Vagina (tissue), 2 donors: ENCODE measurements at regions not wholly inside any gene's neighbourhood (a gene's known extent, or its start where the extent isn't known, plus 50 kb on each side); places are given as distances from the start of the nearest gene placed in this dataset.

Experiments used
- DNase-seq, 2 donors: peaks; one replicate each; pipeline ENCODE4 v3.0.0-alpha.2; 2017; ENCODE audit errors: extremely low spot score in 2 of 2
- H3K27ac ChIP-seq: fragments of 200-600 bp; sonication (generic); one replicate; pipeline ENCODE4 v1.5.1; 2019
- H3K27me3 ChIP-seq: fragments of 200-600 bp; sonication (generic); one replicate; pipeline ENCODE4 v1.5.1; 2019
- H3K36me3 ChIP-seq, 2 donors: fragments of 200-600 bp; sonication (generic); one replicate each; pipeline ENCODE4 v1.5.1; 2017 to 2019
- H3K4me1 ChIP-seq: fragments of 200-600 bp; sonication (generic); one replicate; pipeline ENCODE4 v1.5.1; 2019
- H3K4me3 ChIP-seq, 2 donors: fragments of 200-600 bp; sonication (generic); 1 replicate in 1 of 2; 2 replicates in 1 of 2; pipeline ENCODE4 v1.5.1; 2016 to 2019
- H3K9me3 ChIP-seq: fragments of 200-600 bp; sonication (generic); one replicate; pipeline ENCODE4 v1.5.1; 2019
- CTCF ChIP-seq, 3 experiments: fragments of 450-650 bp in 2 of 3; fragments of 200-600 bp in 1 of 3; sonication (generic) in 1 of 3; IDR thresholded peaks; one replicate each; pipeline ENCODE4 v1.5.1; 2017 to 2019; ENCODE audit warnings: antibody characterized with exemption in 3 of 3, mild to moderate bottlenecking in 2 of 3, moderate library complexity in 2 of 3
- POLR2A ChIP-seq, 2 donors: fragments of 450-650 bp; IDR thresholded peaks; one replicate each; pipeline ENCODE4 v1.6.1; 2017; ENCODE audit warnings: antibody characterized with exemption in 2 of 2, mild to moderate bottlenecking in 2 of 2, moderate library complexity in 2 of 2
- POLR2AphosphoS5 ChIP-seq, 2 donors: sonication (generic); formaldehyde crosslinking; IDR thresholded peaks; one replicate each; pipeline ENCODE4 v1.9.0; 2017; ENCODE audit warnings: antibody characterized with exemption in 2 of 2, mild to moderate bottlenecking in 2 of 2, low read depth in 1 of 2; ENCODE audit not compliant: insufficient read depth in 1 of 2
- intact Hi-C: fragments of 100-400 bp; cut with DNase I; formaldehyde crosslinking; loops from one replicate; pipeline ENCODE4 v1.15.1; 2023

- Histone ChIP-seq H3K4me1 (peaks cover 1% of the 10 kb centered on the region), H3K4me3 (no peak overlapping the region), H3K27ac (no peak overlapping the region), H3K9me3 (no peaks in the 10 kb centered on the region), H3K27me3 (no peaks in the 10 kb centered on the region), H3K36me3 (no peaks in the 10 kb centered on the region)
- TF ChIP-seq POLR2AphosphoS5 (IDR thresholded peaks at IDR 0.05; ENCODE audit: insufficient read depth in 1 of 2, low read depth in 1 of 2) (no peak), POLR2A (IDR thresholded peaks at IDR 0.05) (no peak)
- intact Hi-C loops = no loop called here
- no peak for DNase-seq
These were observed 590.2 kb upstream of the TBL1XR1 start for GRCh38 chr3:177787279-177788041.

- no peak overlapping the region for H3K27ac ChIP-seq
- no peaks in the 10 kb centered on the region for H3K27me3 ChIP-seq
- TF ChIP-seq POLR2A (IDR thresholded peaks at IDR 0.05) (no peak), CTCF (IDR thresholded peaks at IDR 0.05) (no peak), POLR2AphosphoS5 (IDR thresholded peaks at IDR 0.05; ENCODE audit: insufficient read depth in 1 of 2, low read depth in 1 of 2) (no peak)
- no peak overlapping the region for H3K4me3 ChIP-seq
- no peaks in the 10 kb centered on the region for H3K36me3 ChIP-seq
- no peaks in the 10 kb centered on the region for H3K9me3 ChIP-seq
- no peaks in the 10 kb centered on the region for H3K4me1 ChIP-seq
- intact Hi-C loops = no loop called here
- DNase-seq = no peak
These were observed 592.2 kb upstream of the TBL1XR1 start for GRCh38 chr3:177789500-177789899.

GRCh38 chr3:177792311-177793030 lies 595.2 kb upstream of the TBL1XR1 start:
- intact Hi-C loops = no loop called here
- Histone ChIP-seq H3K36me3 (no peaks in the 10 kb centered on the region), H3K4me1 (no peaks in the 10 kb centered on the region), H3K27ac (no peak overlapping the region), H3K27me3 (no peaks in the 10 kb centered on the region), H3K9me3 (no peaks in the 10 kb centered on the region), H3K4me3 (no peak overlapping the region)
- TF ChIP-seq POLR2A (IDR thresholded peaks at IDR 0.05) = no peak
- TF ChIP-seq CTCF (IDR thresholded peaks at IDR 0.05) = no peak
- TF ChIP-seq POLR2AphosphoS5 (IDR thresholded peaks at IDR 0.05; ENCODE audit: insufficient read depth in 1 of 2, low read depth in 1 of 2) = no peak
- DNase-seq = no peak

- TF ChIP-seq CTCF (IDR thresholded peaks at IDR 0.05) = no peak
- TF ChIP-seq POLR2A (IDR thresholded peaks at IDR 0.05) = no peak
- no peak for TF ChIP-seq POLR2AphosphoS5 (IDR thresholded peaks at IDR 0.05; ENCODE audit: insufficient read depth in 1 of 2, low read depth in 1 of 2)
- Histone ChIP-seq H3K27me3 (no peaks in the 10 kb centered on the region), H3K27ac (no peak overlapping the region), H3K4me3 (no peak overlapping the region), H3K36me3 (no peaks in the 10 kb centered on the region), H3K9me3 (no peaks in the 10 kb centered on the region), H3K4me1 (no peaks in the 10 kb centered on the region)
- DNase-seq = no peak
- intact Hi-C loops = no loop called here
These were observed 596.2 kb upstream of the TBL1XR1 start for GRCh38 chr3:177793451-177793850.

GRCh38 chr3:177795216-177795615 lies 597.9 kb upstream of the TBL1XR1 start:
- H3K4me1 ChIP-seq = no peaks in the 10 kb centered on the region
- TF ChIP-seq POLR2AphosphoS5 (IDR thresholded peaks at IDR 0.05; ENCODE audit: insufficient read depth in 1 of 2, low read depth in 1 of 2) (no peak), POLR2A (IDR thresholded peaks at IDR 0.05) (no peak), CTCF (IDR thresholded peaks at IDR 0.05) (no peak)
- intact Hi-C loops = no loop called here
- no peak for DNase-seq
- no peaks in the 10 kb centered on the region for H3K9me3 ChIP-seq
- no peak overlapping the region for H3K27ac ChIP-seq
- H3K36me3 ChIP-seq = no peaks in the 10 kb centered on the region
- no peak overlapping the region for H3K4me3 ChIP-seq
- no peaks in the 10 kb centered on the region for H3K27me3 ChIP-seq
